GM19043 (cell line): ENCODE measurements at regions not wholly inside any gene's neighbourhood (a gene's known extent, or its start where the extent isn't known, plus 50 kb on each side); places are given as distances from the start of the nearest gene placed in this dataset.
"Not testable (repeated sequence)": the region's sequence is repeated elsewhere in the genome, so short reads cannot be mapped to it uniquely, and the experiment has no call there.

Source experiments
- ATAC-seq: cut with Tn5 transposase; IDR thresholded peaks from one replicate; pipeline ENCODE4 v1.9.1; 2021; ENCODE audit warnings: low read depth; ENCODE audit not compliant: unreplicated experiment

DNA sequence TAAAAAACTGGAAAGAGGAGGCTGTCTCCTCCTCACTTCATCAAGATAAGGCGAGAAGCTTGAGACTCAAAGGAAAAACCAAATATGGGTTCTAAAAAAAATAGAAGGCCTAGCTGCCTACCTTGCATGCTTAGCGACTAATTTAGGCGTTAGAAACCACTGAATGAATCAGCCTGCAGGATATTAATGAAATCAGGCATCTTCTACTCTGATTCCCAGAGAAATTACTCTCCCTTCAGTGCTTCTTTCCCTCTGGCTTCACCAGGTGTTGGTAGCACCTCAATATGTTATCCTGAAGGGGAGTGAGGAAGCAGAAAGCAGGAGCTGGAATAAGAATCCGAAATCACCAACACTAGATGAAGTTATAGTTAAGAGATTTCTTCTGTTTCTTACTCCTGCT lies 749.8 kb upstream of the NRXN1 start:
- no peak for ATAC-seq

DNA sequence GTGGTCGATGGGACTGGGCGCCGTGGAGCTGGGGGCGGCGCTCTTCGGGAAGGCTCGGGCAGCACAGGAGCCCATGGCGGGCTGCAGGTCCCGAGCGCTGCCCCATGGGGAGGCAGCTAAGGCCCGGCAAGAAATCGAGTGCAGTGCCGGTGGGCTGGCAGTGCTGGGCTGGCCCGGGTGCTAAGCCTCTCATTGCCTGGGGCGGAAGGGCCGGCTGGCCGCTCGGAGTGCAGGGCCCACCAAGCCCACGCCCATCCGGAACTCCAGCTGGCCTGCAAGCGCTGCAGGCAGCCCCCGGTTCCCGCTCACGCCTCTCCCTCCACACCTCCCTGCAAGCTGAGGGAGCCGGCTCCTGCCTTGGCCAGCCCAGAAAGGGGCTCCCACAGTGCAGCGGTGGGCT lies 748.4 kb upstream of the NRXN1 start:
- no peak for ATAC-seq

DNA sequence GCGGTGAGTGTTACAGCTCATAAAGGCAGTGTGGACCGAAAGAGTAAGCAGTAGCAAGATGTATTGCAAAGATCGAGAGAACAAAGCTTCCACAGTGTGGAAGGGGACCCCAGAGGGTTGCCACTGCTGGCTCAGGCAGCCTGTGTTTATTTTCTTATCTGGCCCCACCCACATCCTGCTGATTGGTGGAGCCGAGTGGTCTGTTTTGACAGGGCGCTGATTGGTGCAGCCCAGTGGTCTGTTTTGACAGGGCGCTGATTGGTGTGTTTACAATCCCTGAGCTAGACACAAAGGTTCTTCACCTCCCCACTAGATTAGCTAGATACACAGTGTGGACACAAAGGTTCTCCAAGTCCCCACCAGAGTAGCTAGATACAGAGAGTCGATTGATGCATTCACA lies 747.8 kb upstream of the NRXN1 start:
- ATAC-seq = not testable (repeated sequence)

DNA sequence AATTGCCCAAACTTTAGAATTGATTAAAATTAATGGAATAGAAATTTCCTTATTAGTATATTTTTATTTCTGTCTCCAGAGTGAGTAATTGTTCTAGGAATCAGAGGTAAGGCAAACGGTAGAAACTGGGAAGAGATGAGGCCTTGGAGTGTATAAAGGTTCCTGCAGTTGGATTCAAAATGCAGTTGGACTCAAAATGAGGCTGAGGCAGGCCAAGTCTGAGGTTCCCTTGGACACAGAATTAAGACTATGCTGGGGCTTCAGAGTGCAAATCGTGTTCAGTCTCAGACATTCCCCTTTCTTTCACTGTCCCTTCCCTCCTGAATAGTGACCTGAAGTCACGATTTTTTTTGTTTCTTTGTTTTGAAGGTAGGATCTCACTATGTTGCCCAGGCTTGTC lies 746.9 kb upstream of the NRXN1 start:
- no peak for ATAC-seq

DNA sequence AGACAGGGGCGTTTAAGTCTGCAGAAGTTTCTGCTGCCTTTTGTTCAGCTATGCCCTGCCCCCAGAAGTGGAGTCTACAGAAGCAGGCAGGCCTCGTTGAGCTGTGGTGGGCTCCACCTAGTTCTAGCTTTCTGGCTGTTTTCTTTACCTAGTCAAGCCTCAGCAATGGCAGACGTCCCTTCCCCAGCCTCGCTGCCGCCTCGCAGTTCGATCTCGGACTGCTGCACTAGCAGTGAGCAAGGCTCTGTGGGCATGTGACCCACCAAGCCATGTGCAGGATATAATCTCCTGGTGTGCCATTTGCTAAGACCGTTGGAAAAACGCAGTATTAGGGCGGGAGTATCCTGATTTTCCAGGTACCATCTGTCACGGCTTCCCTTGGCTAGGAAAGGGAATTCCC lies 742.7 kb upstream of the NRXN1 start:
- not testable (repeated sequence) for ATAC-seq

DNA sequence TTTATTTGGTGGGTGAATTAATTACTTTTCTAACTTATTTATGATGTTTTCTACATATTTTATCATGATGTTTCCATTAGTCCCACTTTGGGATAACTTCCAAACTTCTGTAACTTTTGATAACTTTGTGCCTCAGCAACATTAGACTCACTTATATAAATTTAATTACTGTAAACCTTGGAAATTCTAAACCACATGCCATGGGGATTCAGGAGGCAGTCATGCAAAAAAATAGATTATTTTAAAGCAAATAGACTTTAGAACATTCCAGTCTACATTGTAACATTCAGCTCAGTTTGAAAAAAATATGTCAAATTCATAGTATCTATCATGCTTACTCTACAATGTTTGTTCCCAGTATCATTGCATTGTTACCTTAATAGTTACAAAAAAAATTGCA lies 728.5 kb upstream of the NRXN1 start:
- no peak for ATAC-seq

DNA sequence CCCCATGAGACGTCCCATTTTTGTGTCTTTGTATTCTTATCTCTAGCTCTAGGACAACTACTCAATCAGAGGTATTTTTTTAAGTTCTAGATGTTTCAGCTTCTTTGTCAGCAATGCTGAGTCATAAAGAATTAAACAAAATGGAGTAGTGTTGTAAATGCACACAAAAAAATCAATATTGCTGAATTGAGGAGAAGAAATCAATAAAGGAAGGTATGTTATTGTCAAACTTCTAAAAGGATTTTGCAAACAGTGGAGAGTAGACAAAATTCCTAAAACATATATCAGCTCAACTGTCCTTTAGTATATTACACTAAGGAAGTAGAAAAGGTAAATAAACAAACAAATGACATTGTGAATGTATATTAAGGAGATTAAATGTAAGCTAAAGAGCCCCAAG lies 726.1 kb upstream of the NRXN1 start:
- ATAC-seq = no peak

DNA sequence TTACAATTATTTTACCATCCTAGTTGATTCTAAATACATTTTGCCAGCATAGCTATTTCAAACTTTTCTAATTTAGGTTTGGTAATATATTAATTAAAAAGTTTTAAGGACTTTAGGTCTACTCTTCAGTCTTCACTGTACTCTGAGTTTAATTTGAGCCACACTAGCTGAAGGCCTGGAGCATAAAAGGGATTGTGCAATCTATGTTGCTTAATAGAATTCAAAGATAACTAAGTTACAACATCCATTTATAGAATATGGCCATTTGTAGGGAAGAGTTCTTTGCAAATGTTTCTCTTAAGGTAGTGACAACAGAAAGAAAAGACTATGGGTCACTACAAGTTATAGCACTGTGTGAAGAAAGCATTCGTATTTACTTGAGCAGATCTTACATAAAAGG lies 702.2 kb upstream of the NRXN1 start:
- ATAC-seq = no peak

DNA sequence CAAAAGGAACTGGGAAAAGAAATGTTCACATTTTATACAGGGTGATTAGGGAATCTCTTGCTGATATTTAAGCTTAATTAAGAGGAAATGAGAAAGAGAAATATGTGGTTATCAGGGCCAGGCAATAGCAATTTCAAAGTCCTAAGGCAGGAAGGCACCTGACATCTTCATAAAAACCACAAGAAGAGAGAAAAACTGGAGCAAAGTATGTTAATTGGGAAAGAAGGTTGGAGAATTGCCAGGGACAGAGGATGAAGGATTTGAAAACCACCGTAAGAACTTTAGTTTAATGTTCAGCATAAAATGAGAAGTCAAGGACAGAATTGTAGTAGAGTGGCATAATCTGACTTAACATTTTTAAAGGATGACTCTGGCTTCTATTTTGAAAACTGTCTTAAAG lies 691.8 kb upstream of the NRXN1 start:
- ATAC-seq = no peak

DNA sequence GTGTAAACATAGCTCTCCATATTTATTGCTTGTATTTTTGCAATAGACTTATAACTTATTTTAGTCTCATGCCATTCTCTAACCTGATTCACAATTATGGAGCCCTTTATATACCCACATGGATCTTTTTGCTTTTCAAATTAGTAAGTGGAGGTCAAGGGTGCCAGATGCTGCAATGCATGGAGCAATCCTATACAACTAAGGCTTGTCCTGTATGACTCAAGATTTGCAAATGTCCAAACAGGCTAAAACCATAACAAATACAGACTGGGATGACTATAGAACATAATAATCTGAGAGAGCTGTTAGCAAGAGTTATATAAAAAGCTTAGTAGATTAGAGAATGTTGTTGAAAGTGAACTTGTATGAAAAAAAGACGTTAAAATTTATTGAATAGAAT lies 690.4 kb upstream of the NRXN1 start:
- no peak for ATAC-seq

DNA sequence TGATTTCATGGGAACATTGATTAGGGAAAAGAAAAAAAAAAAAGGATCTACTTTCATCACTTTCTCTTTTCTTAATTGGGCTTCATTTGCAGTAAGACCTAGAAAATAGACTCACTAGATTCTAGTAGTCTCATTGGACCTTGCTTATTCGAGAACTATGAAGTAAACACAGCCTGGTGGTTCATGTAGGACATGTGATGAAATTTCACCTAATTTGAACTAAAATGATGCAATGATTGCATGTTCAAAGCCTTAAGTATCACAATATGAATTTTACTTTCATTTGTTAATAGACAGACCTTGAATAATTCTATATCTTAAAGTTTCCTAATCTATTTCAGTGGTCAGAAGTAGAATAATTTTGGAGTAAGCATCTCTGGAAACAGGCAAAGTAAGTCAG lies 688.9 kb upstream of the NRXN1 start:
- ATAC-seq = no peak

DNA sequence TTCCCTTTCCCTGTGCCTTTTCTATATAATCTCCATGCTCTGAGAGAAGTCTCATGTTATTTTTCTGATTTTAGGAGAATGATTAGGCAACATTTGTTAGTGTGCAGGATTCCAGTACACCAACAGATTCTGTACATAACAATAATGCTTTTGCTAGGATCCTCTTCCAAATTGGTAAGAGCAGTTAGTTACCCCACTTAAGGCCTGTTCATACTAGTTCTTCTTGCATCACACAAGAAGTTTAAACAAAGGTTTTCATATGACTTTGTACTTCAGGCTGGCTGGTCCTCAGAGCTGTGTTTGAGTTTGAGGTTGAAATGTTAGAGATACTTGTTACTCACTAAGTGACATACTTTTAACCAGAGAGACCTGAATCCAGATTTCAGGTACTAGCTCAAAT lies 686.9 kb upstream of the NRXN1 start:
- ATAC-seq = no peak

DNA sequence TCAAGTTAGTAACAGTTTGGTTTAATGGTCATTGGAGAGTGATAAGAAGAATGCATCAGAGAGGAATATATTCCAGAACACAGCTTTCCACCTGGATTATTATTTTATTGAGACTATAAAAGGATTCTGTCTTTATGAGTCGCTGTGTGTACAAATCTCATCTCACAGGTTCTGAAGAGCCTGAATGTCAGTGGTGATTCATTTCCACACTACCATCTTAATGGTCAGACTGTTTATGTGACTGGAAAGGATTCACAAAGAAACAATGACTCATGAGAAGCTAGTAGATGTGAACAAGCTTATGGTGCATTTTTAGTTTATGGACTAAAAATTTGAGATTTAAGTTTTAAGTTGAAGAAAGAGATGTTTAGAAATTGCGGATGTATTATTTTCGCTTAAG lies 685.4 kb upstream of the NRXN1 start:
- ATAC-seq = no peak

DNA sequence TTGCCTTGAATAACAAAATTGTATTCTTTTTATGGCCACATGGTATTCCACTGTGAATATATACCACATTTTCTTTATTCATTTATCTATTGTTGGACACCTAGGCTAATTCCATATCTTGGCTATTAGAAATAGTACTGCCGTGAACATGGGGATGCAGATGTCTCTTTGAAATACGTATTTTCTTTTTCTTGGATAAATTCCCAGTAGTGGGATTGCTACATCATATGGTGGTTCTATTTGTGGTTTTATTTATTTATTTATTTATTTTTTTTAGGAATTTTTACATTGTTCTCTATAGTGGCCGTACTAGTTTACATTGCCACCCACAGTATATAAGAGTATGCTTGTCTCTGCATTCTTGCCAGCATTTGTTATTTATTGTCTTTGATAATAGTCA lies 679.8 kb upstream of the NRXN1 start:
- no peak for ATAC-seq

DNA sequence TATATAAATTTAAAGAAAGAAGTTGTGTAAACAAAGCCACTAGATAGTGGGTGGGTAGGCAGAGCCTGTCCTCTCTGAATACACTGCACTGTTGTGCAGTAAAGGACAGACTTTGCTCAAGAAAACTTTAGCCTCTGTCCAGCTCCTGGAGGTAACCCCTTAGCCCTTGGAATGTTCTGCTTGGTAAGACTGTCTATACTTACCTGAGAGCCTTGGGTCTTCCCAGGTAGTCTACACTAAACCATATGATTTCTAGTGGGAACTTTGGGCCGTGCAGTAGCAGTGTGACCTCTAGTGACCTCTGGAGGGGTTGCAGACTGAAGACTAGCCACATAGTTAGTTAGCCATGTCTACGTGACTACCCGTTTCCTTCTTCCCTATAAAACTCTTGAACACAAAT lies 678.3 kb upstream of the NRXN1 start:
- no peak for ATAC-seq

DNA sequence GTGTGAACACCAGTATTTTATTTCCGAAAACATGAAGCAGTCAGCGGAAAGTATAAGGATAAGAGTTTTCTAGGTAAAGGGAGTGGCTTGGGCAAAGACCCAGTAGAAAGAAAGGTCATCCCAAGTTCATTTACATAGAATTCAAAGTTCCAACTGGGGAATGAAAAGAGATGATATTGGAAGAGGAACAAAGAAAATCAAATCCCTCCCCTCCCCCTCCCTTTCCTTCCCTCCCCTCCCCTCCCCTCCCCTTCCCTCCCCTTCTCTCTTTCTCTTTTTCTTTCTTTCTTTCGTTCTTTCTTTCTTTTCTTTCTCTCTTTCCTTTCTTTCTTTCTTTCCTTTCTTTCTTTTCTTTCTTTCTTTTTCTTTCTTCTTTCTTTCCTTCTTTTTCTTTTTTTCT lies 675.7 kb upstream of the NRXN1 start:
- ATAC-seq = no peak

DNA sequence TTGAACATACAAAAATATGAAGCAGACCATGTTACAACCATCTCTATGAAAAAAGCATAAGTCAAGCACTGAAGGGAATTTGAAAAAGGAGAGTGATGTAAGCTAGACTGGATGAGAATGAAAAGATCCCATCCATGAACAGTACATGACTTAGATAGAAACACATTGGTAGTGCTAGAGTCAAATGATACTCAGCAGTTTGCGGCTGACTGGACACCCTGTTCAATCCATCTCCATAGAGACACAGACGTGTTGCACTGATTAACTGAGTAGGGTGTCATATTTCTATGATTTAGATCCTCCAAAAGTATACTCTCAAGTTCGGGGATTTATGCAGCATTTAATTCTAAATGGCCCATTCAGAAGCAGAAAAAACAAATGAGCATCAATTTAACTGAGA lies 674.3 kb upstream of the NRXN1 start:
- ATAC-seq = no peak

DNA sequence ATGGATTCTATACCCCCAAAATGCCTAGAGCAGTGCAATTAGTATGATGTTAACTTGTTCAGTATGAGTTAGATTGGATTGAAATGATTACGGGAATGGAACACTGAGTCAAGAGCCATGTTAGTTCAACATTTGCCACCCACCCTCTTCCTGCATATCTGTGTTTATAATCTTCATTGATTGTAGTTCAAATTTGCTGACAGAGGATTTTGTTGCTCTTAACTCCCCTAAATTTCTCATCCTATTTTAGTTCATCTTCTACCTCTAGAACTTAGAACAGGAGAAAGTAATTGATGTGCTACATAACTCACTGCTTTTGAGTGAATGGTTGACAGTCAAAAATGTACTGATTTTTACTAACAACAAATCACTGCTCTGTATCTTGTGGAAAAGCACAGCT lies 673.5 kb upstream of the NRXN1 start:
- ATAC-seq = no peak

DNA sequence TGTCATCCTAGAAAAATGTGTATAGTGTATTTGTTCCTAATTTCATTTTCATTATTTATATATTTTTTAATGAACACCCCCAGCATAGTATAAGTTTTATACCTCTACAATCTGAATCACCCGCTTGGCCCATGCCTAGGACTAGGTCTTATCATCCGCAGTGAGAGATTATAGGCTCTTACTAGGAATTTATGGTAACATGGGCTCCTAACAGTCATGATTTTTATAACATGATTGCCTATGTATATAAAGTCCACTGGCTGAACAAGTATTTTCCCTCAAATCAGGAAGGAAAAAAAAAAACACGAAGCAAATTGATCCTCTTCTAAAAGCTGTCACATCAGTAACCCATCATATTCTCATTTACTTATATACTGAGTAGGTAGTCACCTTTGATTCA lies 666.1 kb upstream of the NRXN1 start:
- no peak for ATAC-seq

DNA sequence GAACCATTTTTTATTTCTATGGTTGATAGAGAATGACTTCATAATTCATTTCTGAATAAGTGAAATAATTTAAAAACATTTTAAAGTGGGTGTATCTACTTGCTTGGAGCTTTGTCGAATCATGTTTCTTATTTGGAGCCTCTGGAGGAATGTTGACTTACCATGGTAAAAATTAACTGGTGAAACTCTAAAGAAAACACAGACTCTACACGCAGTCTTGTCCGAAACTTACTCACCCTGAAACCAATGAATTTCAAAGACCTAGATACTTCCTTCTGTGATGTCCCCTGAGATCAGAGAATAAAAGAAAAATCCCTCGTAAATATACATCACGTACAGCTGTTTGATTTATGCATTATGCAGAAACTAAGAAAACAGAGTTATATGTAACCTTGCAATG lies 665.2 kb upstream of the NRXN1 start:
- ATAC-seq = no peak

DNA sequence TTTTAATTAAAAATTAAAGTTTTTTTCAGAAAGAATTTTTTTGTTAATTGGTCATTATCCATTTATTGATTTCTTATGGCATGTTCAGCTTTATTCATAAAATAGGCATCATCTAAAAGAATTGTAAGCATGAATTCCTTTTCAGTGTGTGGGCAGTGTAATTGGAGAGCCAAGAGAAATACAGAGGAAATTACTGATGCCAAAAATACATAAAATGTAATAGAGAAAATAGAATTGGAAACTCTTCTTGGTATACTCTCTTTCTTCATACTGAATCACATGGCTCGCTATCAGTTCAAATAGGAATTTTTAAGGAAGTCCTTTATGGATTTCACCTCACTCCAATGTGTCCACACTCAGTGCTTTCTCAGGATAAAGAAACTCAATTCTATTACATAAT lies 663.6 kb upstream of the NRXN1 start:
- ATAC-seq = no peak

DNA sequence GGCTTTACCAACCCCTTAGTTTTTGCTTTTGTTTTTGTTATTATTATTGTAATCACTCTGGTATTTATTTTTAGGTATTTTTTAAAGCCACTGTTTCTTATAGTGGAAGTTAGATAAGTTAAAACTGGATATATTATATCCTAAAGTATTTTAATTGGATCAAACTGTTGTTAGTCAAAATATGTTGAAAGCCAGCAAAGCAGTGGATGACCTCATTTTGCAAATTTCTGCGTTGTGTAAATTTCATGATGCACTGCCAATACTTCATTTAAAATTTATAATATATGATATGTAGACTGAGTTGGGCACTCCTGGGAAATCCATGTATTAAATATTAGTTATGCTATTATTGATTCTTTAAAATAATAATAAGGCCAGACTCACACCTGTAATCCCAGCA lies 661.7 kb upstream of the NRXN1 start:
- ATAC-seq = no peak

DNA sequence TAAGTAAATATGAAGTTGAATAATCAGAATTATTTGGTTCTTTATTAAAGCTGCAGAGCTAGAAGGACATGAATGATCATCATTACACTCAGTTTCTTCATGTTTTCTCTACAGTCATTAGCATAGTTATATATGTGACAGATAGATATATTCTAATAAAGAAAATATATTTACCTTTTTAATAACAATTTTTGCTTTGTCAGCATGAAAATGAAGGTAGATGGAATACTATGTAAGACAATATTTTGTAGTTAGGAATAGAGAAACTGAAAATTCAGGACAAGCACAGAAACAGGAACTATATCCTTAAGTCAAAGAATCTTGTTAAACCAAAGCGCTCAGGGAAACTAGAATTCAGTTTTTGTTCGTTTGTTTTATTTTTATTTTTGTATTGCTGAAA lies 649.9 kb upstream of the NRXN1 start:
- no peak for ATAC-seq

DNA sequence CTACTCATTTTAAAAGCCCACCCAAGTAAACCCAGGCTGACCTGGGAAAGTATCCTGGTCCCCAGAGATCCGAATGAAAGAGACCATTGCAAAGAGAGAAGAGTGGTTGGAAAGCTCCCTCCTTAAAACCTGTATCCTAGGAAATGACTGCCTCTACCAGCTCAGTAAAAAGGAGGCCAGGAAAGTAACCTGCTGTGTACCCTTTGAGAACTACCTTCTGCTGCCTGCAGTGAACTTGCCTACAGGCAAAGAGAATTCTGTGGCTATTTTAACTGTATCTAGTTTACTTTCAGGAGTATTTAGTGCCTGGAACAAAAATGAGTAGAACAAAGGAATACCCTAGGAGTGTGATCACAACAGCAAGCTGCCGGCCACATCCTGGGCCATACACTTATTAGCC lies 641.7 kb upstream of the NRXN1 start:
- no peak for ATAC-seq
